Esophagus muscularis mucosa (tissue), 4 donors: ENCODE measurements at regions not wholly inside any gene's neighbourhood (a gene's known extent, or its start where the extent isn't known, plus 50 kb on each side); places are given as distances from the start of the nearest gene placed in this dataset.

Source experiments
- CTCF ChIP-seq, 3 experiments: fragments of 200-600 bp in 2 of 3; fragments of 450-650 bp in 1 of 3; sonication (generic) in 2 of 3; IDR thresholded peaks; one replicate each; pipeline ENCODE4 v1.5.1; 2017 to 2019; ENCODE audit warnings: antibody characterized with exemption in 3 of 3, mild to moderate bottlenecking in 2 of 3, moderate library complexity in 1 of 3
- EP300 ChIP-seq: sonication (generic); formaldehyde crosslinking; IDR thresholded peaks from one replicate; pipeline ENCODE4 v1.6.1; 2017; ENCODE audit warnings: antibody characterized with exemption
- POLR2A ChIP-seq: fragments of 450-650 bp; IDR thresholded peaks from one replicate; pipeline ENCODE4 v1.6.1; 2017; ENCODE audit warnings: antibody characterized with exemption, moderate library complexity, mild to moderate bottlenecking, low read depth
- POLR2AphosphoS5 ChIP-seq, 2 donors: sonication (generic); formaldehyde crosslinking; IDR thresholded peaks; one replicate each; pipeline ENCODE4 v1.6.1; 2017; ENCODE audit warnings: antibody characterized with exemption in 2 of 2

DNA sequence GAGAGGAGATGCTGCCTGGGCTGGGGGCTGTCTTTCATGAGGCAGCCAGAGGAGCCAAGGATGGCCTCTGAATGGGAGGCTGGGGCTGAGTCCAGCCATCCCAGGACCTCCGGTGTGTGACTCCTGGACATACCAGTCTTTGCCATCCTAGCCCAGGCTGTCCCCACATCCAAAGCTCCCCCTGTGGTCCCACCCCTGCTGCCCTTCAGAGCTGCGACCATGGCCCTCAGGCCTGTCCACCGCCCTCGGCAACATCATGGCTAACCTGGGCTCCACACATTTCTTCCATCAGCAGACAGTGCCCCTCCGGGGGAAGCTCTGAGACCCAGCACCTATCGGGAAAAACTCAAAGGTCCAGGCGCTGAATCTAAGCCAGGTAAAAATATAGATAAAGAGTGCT, 324.4 kb downstream of the MN1 start:
- TF ChIP-seq CTCF (IDR thresholded peaks at IDR 0.05) (no peak), POLR2AphosphoS5 (IDR thresholded peaks at IDR 0.05) (no peak), EP300 (no peak), POLR2A (no peak)
